CD4-positive, alpha-beta T cell treated with Interferon alpha-2 for 1 hour (primary cell): ENCODE measurements at regions not wholly inside any gene's neighbourhood (a gene's known extent, or its start where the extent isn't known, plus 50 kb on each side); places are given as distances from the start of the nearest gene placed in this dataset.

Experiments
- DNase-seq, 2 donors: peaks; one replicate each; pipeline ENCODE4 v3.0.0-alpha.2; 2020 to 2022

GRCh38 chr6:28741363-28741762, 182.4 kb downstream of the TRIM27 start:
- DNase-seq: no peak

GRCh38 chr6:28742668-28743270, 181.0 kb downstream of the TRIM27 start:
- DNase-seq: no peak

GRCh38 chr6:28743271-28743789, 180.5 kb downstream of the TRIM27 start:
- no peak for DNase-seq

GRCh38 chr6:28747083-28747630, 176.6 kb downstream of the TRIM27 start:
- DNase-seq: no peak

GRCh38 chr6:28747631-28748157, 176.1 kb downstream of the TRIM27 start:
- no peak for DNase-seq

- DNase-seq: no peak
Measured at GRCh38 chr6:28748192-28748591, 175.6 kb downstream of the TRIM27 start.

- DNase-seq: no peak
Measured at GRCh38 chr6:28750926-28751458, 172.8 kb downstream of the TRIM27 start.

- DNase-seq: no peak
Measured at GRCh38 chr6:28751514-28751913, 172.3 kb downstream of the TRIM27 start.

GRCh38 chr6:28751963-28752350, 171.8 kb downstream of the TRIM27 start:
- no peak for DNase-seq

- no peak for DNase-seq
Measured at GRCh38 chr6:28757429-28758045, 166.2 kb downstream of the TRIM27 start.

- DNase-seq: no peak
Measured at GRCh38 chr6:28758046-28758817, 165.6 kb downstream of the TRIM27 start.

GRCh38 chr6:28758818-28759235, 165.0 kb downstream of the TRIM27 start:
- DNase-seq: no peak

- no peak for DNase-seq
Measured at GRCh38 chr6:28764014-28764723, 159.6 kb downstream of the TRIM27 start.

GRCh38 chr6:28764761-28765282, 159.0 kb downstream of the TRIM27 start:
- DNase-seq: no peak

GRCh38 chr6:28765978-28766351, 157.8 kb downstream of the TRIM27 start:
- no peak for DNase-seq

- DNase-seq: no peak
Measured at GRCh38 chr6:28766426-28766825, 157.4 kb downstream of the TRIM27 start.

GRCh38 chr6:28767133-28767532, 156.7 kb downstream of the TRIM27 start:
- no peak for DNase-seq

- DNase-seq: no peak
Measured at GRCh38 chr6:28767691-28768090, 156.1 kb downstream of the TRIM27 start.

GRCh38 chr6:28768187-28768913, 155.4 kb downstream of the TRIM27 start:
- DNase-seq: no peak

- DNase-seq: no peak
Measured at GRCh38 chr6:28769626-28770402, 154.0 kb downstream of the TRIM27 start.

- DNase-seq: no peak
Measured at GRCh38 chr6:28770732-28771131, 153.1 kb downstream of the TRIM27 start.
